ENCODE measurements at regions not wholly inside any gene's neighbourhood (a gene's known extent, or its start where the extent isn't known, plus 50 kb on each side); places are given as distances from the start of the nearest gene placed in this dataset.

DNA sequence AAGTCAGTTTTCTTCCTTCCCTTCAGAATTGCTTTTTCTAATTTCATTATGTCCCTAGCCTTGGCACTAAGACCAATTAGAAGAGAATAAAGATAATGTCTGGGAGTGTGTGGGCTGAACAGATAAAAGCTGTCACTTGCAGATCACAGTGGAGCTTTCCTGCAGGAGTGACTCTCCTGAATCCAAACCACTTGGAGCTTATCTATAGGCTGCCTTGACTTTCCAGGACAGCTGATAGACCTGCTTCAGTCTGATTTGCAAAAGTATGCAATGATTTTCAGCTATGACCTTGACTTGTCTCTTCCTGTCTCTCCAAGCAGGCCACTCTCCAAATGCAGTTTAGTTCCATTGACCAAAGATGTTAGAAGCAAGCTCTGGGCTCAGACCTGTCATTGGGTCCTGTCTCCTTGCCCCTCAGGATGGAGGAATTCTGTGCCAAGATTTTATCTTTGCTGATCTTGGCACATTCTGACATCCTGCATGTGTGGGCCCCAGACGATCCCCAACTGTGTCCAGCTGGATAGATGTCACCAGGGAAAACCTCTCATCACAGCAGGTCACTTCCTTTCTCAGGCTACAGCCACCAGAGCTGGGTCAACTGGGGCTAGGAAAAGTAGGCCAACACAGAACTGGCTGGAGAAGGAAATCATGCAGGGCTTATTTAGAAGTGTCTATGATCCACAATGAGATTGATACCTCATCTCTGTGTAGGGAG lies 120.9 kb upstream of the ZNF438 start (continued):
- TF ChIP-seq KDM5A (IDR thresholded peaks at IDR 0.05; ENCODE audit: borderline replicate concordance, low read length) (no peak), CENPX (CRISPR knock-in tag; IDR thresholded peaks at IDR 0.05) (no peak), ZBTB38 (CRISPR knock-in tag; IDR thresholded peaks at IDR 0.05) (no peak), SRSF1 (optimal IDR thresholded peaks at IDR 0.05; ENCODE audit: low read depth, low read length) (no peak), RFX3 (CRISPR knock-in tag; IDR thresholded peaks at IDR 0.05) (no peak), YEATS4 (CRISPR knock-in tag; IDR thresholded peaks at IDR 0.05; ENCODE audit: borderline replicate concordance) (no peak), ZNF260 (CRISPR knock-in tag; IDR thresholded peaks at IDR 0.05; ENCODE audit: borderline replicate concordance, low read depth) (no peak)
- TF ChIP-seq, protein P1, sequence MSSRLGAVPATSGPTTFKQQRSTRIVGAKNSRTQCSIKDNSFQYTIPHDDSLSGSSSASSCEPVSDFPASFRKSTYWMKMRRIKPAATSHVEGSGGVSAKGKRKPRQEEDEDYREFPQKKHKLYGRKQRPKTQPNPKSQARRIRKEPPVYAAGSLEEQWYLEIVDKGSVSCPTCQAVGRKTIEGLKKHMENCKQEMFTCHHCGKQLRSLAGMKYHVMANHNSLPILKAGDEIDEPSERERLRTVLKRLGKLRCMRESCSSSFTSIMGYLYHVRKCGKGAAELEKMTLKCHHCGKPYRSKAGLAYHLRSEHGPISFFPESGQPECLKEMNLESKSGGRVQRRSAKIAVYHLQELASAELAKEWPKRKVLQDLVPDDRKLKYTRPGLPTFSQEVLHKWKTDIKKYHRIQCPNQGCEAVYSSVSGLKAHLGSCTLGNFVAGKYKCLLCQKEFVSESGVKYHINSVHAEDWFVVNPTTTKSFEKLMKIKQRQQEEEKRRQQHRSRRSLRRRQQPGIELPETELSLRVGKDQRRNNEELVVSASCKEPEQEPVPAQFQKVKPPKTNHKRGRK (CRISPR knock-in tag; IDR thresholded peaks at IDR 0.05), result no peak
- TF ChIP-seq, protein P2, sequence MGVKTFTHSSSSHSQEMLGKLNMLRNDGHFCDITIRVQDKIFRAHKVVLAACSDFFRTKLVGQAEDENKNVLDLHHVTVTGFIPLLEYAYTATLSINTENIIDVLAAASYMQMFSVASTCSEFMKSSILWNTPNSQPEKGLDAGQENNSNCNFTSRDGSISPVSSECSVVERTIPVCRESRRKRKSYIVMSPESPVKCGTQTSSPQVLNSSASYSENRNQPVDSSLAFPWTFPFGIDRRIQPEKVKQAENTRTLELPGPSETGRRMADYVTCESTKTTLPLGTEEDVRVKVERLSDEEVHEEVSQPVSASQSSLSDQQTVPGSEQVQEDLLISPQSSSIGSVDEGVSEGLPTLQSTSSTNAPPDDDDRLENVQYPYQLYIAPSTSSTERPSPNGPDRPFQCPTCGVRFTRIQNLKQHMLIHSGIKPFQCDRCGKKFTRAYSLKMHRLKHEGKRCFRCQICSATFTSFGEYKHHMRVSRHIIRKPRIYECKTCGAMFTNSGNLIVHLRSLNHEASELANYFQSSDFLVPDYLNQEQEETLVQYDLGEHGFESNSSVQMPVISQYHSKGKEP (CRISPR knock-in tag; IDR thresholded peaks at IDR 0.05), result no peak
- TF ChIP-seq, protein P3, sequence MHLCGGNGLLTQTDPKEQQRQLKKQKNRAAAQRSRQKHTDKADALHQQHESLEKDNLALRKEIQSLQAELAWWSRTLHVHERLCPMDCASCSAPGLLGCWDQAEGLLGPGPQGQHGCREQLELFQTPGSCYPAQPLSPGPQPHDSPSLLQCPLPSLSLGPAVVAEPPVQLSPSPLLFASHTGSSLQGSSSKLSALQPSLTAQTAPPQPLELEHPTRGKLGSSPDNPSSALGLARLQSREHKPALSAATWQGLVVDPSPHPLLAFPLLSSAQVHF (CRISPR knock-in tag; IDR thresholded peaks at IDR 0.05), result no peak
